A673 (cell line): ENCODE measurements at regions not wholly inside any gene's neighbourhood (a gene's known extent, or its start where the extent isn't known, plus 50 kb on each side); places are given as distances from the start of the nearest gene placed in this dataset.

ENCODE experiments used
- EZH2 ChIP-seq: fragments of 200-600 bp; sonication (generic); IDR thresholded peaks from 2 replicates; pipeline ENCODE4 v1.6.1; 2017; ENCODE audit warnings: borderline replicate concordance, low read depth, mild to moderate bottlenecking, mixed read lengths, antibody characterized with exemption, low read length; ENCODE audit not compliant: poor library complexity, severe bottlenecking
- TF ChIP-seq, protein P1 (sequence below): fragments of 300-800, 200-600 bp; sonication (generic); conservative IDR thresholded peaks from 2 replicates; pipeline ENCODE4 v1.5.1; 2017; ENCODE audit warnings: low read depth, mild to moderate bottlenecking, antibody characterized with exemption, low read length, moderate library complexity, mixed read lengths

DNA sequence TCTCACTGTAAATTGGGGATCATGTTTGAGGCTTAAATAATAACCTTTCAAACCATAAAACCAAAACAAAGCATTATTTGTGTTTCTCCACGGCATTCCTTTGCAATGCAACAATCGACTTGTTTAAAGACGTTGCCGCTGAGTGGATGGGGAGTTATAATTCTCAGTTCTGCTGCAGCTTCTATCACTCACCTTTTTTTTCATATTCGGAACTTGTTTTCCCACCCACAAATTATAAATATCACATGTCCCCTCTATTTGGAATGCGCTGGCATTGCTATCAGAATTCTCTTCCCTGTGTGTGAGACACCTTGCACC is 372.8 kb upstream of the SMIM21 start:
- TF ChIP-seq, protein P1, sequence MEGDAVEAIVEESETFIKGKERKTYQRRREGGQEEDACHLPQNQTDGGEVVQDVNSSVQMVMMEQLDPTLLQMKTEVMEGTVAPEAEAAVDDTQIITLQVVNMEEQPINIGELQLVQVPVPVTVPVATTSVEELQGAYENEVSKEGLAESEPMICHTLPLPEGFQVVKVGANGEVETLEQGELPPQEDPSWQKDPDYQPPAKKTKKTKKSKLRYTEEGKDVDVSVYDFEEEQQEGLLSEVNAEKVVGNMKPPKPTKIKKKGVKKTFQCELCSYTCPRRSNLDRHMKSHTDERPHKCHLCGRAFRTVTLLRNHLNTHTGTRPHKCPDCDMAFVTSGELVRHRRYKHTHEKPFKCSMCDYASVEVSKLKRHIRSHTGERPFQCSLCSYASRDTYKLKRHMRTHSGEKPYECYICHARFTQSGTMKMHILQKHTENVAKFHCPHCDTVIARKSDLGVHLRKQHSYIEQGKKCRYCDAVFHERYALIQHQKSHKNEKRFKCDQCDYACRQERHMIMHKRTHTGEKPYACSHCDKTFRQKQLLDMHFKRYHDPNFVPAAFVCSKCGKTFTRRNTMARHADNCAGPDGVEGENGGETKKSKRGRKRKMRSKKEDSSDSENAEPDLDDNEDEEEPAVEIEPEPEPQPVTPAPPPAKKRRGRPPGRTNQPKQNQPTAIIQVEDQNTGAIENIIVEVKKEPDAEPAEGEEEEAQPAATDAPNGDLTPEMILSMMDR = no peak
- TF ChIP-seq EZH2 = no peak
